HCT116 (cell line): ENCODE measurements at regions not wholly inside any gene's neighbourhood (a gene's known extent, or its start where the extent isn't known, plus 50 kb on each side); places are given as distances from the start of the nearest gene placed in this dataset.

ENCODE experiments used
- YY1 ChIP-seq: IDR thresholded peaks from 2 replicates; pipeline ENCODE4 v1.6.1; 2011; ENCODE audit warnings: low read length, low read depth, moderate library complexity, mild to moderate bottlenecking; ENCODE audit not compliant: insufficient replicate concordance; ENCODE audit errors: extremely low read depth
- TF ChIP-seq, protein P1 (sequence below), 3 experiments: fragments of 200-600 bp in 1 of 3; sonication (generic) in 1 of 3; IDR thresholded peaks in 2 of 3; conservative IDR thresholded peaks in 1 of 3; 2 replicates each; pipeline ENCODE4 v1.5.1; 2012 to 2017; ENCODE audit warnings: low read depth in 2 of 3, low read length in 2 of 3, antibody characterized with exemption in 1 of 3, borderline replicate concordance in 1 of 3, control low read depth in 1 of 3, mild to moderate bottlenecking in 1 of 3, mixed read lengths in 1 of 3, mixed run types in 1 of 3, moderate library complexity in 1 of 3; ENCODE audit not compliant: insufficient read depth in 1 of 3
- TF ChIP-seq, protein P2 (sequence below): IDR thresholded peaks from 2 replicates; pipeline ENCODE4 v1.6.1; 2012

DNA sequence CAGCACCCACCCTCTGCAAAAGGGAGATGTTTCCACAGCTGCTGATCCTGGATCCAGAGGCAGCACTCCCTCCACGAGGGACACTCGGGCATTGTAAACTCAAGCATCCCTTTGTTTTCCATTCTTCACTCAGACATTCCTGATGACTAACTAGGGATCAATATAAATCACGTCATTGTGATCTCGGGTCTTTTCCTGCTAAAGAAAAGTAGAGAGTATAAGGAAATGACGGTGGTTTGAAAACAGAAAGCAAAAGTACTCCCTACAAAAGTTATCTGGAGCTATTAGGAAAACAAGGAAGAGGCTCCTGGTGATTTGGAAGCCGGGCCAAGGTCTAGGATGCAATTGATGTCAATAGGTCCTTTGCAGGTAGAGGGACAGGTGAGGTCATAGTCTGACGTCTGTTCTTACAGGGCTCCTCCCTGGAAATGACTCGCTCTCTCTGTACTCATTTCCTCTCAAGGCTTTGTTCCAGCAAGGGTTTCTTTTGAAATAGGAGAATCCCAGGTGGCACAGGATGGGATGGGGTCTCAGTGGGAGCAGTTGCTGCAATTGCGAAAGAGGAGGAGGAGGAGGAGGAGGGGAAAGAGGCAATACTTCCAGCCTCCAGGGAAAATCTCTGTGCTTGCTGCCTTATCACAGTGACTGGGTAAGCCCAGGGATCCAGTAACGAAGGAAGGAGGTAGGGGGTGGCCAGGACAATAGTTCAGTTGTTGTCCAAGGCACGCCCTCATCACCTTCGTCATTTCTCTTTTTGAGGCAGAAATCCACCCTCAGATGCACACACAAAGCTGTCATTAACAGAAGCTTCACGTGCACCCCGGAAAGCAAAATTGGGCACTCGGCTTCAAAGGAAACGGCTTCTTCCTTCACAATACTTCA is 222.8 kb downstream of the LY86 start:
- TF ChIP-seq YY1 = peak; percentile 72
- TF ChIP-seq, protein P1, sequence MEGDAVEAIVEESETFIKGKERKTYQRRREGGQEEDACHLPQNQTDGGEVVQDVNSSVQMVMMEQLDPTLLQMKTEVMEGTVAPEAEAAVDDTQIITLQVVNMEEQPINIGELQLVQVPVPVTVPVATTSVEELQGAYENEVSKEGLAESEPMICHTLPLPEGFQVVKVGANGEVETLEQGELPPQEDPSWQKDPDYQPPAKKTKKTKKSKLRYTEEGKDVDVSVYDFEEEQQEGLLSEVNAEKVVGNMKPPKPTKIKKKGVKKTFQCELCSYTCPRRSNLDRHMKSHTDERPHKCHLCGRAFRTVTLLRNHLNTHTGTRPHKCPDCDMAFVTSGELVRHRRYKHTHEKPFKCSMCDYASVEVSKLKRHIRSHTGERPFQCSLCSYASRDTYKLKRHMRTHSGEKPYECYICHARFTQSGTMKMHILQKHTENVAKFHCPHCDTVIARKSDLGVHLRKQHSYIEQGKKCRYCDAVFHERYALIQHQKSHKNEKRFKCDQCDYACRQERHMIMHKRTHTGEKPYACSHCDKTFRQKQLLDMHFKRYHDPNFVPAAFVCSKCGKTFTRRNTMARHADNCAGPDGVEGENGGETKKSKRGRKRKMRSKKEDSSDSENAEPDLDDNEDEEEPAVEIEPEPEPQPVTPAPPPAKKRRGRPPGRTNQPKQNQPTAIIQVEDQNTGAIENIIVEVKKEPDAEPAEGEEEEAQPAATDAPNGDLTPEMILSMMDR (IDR thresholded peaks at IDR 0.05 in 2 of 3, conservative IDR thresholded peaks at IDR 0.05 in 1 of 3; ENCODE audit: borderline replicate concordance in 1 of 3, insufficient read depth in 1 of 3, low read depth in 2 of 3, low read length in 2 of 3) = no peak
- TF ChIP-seq, protein P2, sequence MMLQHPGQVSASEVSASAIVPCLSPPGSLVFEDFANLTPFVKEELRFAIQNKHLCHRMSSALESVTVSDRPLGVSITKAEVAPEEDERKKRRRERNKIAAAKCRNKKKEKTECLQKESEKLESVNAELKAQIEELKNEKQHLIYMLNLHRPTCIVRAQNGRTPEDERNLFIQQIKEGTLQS = no peak
